A673 (cell line): ENCODE measurements at regions not wholly inside any gene's neighbourhood (a gene's known extent, or its start where the extent isn't known, plus 50 kb on each side); places are given as distances from the start of the nearest gene placed in this dataset.
A peak's percentile ranks its signal among the peaks of the same experiment; 100 is the strongest.

Source experiments
- BruUV-seq: library from RNA; stranded (reverse); fragments of 400-500 nt; replicated peaks from 2 replicates; lab custom pipeline; 2021; lab: Mats Ljungman, UMichigan
- CTCF ChIA-PET: fragments of 300-600 bp; sonication (Branson Sonifier 250); formaldehyde crosslinking; loops from one replicate; lab custom pipeline; 2022; ENCODE audit warnings: antibody characterized with exemption; lab: Charles Lee
- POLR2A ChIA-PET: fragments of 300-600 bp; sonication (Branson Sonifier 250); formaldehyde crosslinking; loops from one replicate; lab custom pipeline; 2022; ENCODE audit warnings: antibody characterized with exemption; ENCODE audit not compliant: low non-redundant PET; lab: Charles Lee
- DNase-seq: peaks from one replicate; pipeline ENCODE4 v3.0.0-alpha.2; 2015; ENCODE audit warnings: low spot score
- H3K27ac ChIP-seq: fragments of 200-600 bp; sonication (generic); 2 replicates; pipeline ENCODE4 v1.5.1; 2016; ENCODE audit warnings: mixed run types, low read depth, mild to moderate bottlenecking, mixed read lengths, antibody characterized with exemption, low read length; ENCODE audit not compliant: poor library complexity, severe bottlenecking
- H3K27me3 ChIP-seq: fragments of 200-600 bp; sonication (generic); replicated peaks from 2 replicates; pipeline ENCODE4 v1.6.1; 2017; ENCODE audit warnings: mixed run types, low read depth, mild to moderate bottlenecking, mixed read lengths, antibody characterized with exemption, low read length; ENCODE audit not compliant: insufficient read depth, poor library complexity
- H3K36me3 ChIP-seq: fragments of 200-600 bp; sonication (generic); 2 replicates; pipeline ENCODE4 v1.6.1; 2016; ENCODE audit warnings: mixed run types, mild to moderate bottlenecking, mixed read lengths, antibody characterized with exemption, low read length; ENCODE audit not compliant: insufficient read depth, poor library complexity, severe bottlenecking
- H3K4me1 ChIP-seq: fragments of 200-600 bp; sonication (generic); 2 replicates; pipeline ENCODE4 v1.6.1; 2017; ENCODE audit warnings: mixed run types, mild to moderate bottlenecking, mixed read lengths, antibody characterized with exemption, low read length; ENCODE audit not compliant: insufficient read depth, poor library complexity, severe bottlenecking
- H3K4me3 ChIP-seq: fragments of 200-600 bp; sonication (generic); 2 replicates; pipeline ENCODE4 v1.5.1; 2016; ENCODE audit warnings: low read depth, mixed run types, mild to moderate bottlenecking, mixed read lengths, low read length; ENCODE audit not compliant: poor library complexity, severe bottlenecking
- H3K9me3 ChIP-seq: fragments of 200-600 bp; sonication (generic); 2 replicates; pipeline ENCODE4 v1.6.1; 2016; ENCODE audit warnings: mixed run types, low read depth, mild to moderate bottlenecking, mixed read lengths, antibody characterized with exemption, low read length; ENCODE audit not compliant: poor library complexity, severe bottlenecking
- EZH2 ChIP-seq: fragments of 200-600 bp; sonication (generic); IDR thresholded peaks from 2 replicates; pipeline ENCODE4 v1.6.1; 2017; ENCODE audit warnings: borderline replicate concordance, low read depth, mild to moderate bottlenecking, mixed read lengths, antibody characterized with exemption, low read length; ENCODE audit not compliant: poor library complexity, severe bottlenecking
- intact Hi-C: fragments of 100-400 bp; cut with micrococcal nuclease; formaldehyde crosslinking; loops from one replicate; pipeline ENCODE4 v1.10.0; 2022; ENCODE audit not compliant: unreplicated experiment
- TF ChIP-seq, protein P1 (sequence below): fragments of 300-800, 200-600 bp; sonication (generic); conservative IDR thresholded peaks from 2 replicates; pipeline ENCODE4 v1.5.1; 2017; ENCODE audit warnings: low read depth, mild to moderate bottlenecking, antibody characterized with exemption, low read length, moderate library complexity, mixed read lengths

DNA sequence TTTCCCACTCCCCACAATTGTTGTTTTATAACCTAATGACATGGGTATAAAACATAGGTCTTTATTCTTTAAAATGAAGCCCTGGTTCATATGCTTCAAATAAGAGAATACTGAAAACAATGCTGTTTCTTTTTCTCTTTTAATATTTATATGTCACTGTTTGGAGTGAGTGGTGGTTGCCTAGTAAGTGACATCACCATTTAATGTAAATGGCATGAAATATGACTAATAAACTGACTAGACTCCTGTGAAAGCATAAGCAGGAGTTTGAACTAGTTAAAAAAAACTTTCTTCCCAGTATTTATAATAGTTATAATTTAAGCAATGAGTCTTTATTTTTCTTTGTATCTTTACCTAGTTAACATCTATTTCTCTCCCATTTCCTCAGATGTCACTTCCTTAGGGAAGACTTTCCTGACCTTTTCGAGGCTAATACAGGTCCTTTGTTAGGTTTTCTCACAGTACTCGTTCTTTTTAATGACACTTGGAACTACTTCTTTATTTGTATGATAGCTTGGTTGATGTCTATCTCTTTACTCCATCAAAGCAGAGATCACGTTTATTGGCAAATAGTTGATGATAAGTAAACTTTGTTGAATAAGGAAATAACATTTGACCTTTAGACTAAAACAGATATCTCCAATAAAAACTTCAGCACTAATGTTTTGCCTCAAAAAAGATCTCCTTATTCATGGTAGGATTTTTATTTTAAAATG lies 105.4 kb upstream of the PDC start:
- intact Hi-C loops, result no loop called here
- no peaks in the 10 kb centered on the region for H3K27me3 ChIP-seq
- no peak for TF ChIP-seq EZH2
- TF ChIP-seq, protein P1, sequence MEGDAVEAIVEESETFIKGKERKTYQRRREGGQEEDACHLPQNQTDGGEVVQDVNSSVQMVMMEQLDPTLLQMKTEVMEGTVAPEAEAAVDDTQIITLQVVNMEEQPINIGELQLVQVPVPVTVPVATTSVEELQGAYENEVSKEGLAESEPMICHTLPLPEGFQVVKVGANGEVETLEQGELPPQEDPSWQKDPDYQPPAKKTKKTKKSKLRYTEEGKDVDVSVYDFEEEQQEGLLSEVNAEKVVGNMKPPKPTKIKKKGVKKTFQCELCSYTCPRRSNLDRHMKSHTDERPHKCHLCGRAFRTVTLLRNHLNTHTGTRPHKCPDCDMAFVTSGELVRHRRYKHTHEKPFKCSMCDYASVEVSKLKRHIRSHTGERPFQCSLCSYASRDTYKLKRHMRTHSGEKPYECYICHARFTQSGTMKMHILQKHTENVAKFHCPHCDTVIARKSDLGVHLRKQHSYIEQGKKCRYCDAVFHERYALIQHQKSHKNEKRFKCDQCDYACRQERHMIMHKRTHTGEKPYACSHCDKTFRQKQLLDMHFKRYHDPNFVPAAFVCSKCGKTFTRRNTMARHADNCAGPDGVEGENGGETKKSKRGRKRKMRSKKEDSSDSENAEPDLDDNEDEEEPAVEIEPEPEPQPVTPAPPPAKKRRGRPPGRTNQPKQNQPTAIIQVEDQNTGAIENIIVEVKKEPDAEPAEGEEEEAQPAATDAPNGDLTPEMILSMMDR, result no peak
- H3K4me1 ChIP-seq, result peaks cover 31% of the 10 kb centered on the region
- no peaks in the 10 kb centered on the region for H3K36me3 ChIP-seq
- H3K4me3 ChIP-seq, result no peak overlapping the region
- CTCF ChIA-PET, result no interaction called here
- no peaks in the 10 kb centered on the region for H3K9me3 ChIP-seq
- BruUV-seq, result no TSS peak
- peak overlapping the region; percentile 3 for H3K27ac ChIP-seq
- no peak for DNase-seq
- POLR2A ChIA-PET, result no interaction called here

DNA sequence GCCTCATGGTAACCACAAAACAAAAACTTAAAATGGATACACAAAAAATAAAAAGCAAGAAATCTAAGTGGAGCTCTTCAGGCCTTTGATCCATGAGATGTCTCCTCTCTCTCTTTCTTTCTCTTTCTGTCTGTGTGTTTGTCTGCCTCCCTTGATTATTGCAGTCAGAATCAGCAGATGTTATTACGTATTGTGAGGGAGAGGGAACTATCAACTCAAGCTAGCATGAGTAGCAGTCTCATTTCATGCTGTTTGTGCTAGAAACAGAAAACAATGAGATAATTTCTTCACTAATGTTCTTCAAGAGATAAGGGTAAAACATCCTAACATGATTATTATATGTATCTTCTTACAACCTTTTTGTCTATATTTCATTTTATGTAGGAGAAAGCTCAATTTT lies 103.7 kb upstream of the PDC start:
- BruUV-seq, result no TSS peak
- intact Hi-C loops, result no loop called here
- CTCF ChIA-PET, result no interaction called here
- H3K4me3 ChIP-seq, result no peak overlapping the region
- POLR2A ChIA-PET, result no interaction called here
- H3K9me3 ChIP-seq, result no peaks in the 10 kb centered on the region
- no peak for TF ChIP-seq EZH2
- TF ChIP-seq, protein P1, result no peak
- no peak overlapping the region for H3K27ac ChIP-seq
- no peaks in the 10 kb centered on the region for H3K36me3 ChIP-seq
- peaks cover 21% of the 10 kb centered on the region for H3K4me1 ChIP-seq
- H3K27me3 ChIP-seq, result no peaks in the 10 kb centered on the region
- no peak for DNase-seq

DNA sequence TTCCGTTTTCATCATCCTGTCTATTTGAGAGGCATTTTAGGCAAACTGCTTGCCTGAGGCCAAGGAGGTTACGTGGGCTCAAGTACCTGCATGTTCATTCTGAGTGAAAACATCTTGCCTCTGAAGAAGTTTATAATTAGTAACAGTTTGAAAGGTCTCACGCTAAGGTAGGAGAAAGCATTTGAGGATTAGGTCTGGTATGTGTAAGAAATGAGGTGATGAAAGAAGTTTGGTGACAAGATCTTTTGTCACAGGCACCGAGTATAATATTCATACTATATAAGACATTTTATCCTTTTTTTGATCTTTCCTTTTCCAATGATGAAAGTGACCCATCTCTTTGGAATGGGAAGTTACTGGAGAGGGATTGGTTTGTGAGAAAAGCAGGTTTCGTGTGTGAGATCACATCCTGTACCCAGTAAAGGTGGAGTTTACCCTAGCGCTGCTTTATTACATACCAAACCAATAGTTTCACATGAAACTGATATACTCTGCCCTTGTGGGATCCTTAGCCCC lies 98.7 kb upstream of the PDC start:
- ChIA-PET CTCF (no interaction called here), POLR2A (no interaction called here)
- no peak for DNase-seq
- Histone ChIP-seq H3K9me3 (no peaks in the 10 kb centered on the region), H3K27ac (no peak overlapping the region), H3K4me3 (no peak overlapping the region), H3K27me3 (no peaks in the 10 kb centered on the region), H3K36me3 (no peaks in the 10 kb centered on the region), H3K4me1 (no peaks in the 10 kb centered on the region)
- BruUV-seq, result no TSS peak
- TF ChIP-seq, protein P1, result no peak
- TF ChIP-seq EZH2, result no peak
- intact Hi-C loops, result no loop called here
